ENCODE measurements at regions not wholly inside any gene's neighbourhood (a gene's known extent, or its start where the extent isn't known, plus 50 kb on each side); places are given as distances from the start of the nearest gene placed in this dataset.
"Not testable (repeated sequence)": the region's sequence is repeated elsewhere in the genome, so short reads cannot be mapped to it uniquely, and the experiment has no call there.

- peaks cover 18% of the 10 kb centered on the region for H3K27me3 Mint-ChIP-seq
- H3K4me3 Mint-ChIP-seq, H3K4me1 Mint-ChIP-seq, H3K9me3 Mint-ChIP-seq, CTCF ChIA-PET, DNase-seq, H3K27ac Mint-ChIP-seq, H3K36me3 Mint-ChIP-seq: not testable (repeated sequence)
Observed at GRCh38 chr2:47698436-47698972, 84.4 kb upstream of the MSH6 start.

- CTCF ChIA-PET, H3K4me3 Mint-ChIP-seq, H3K4me1 Mint-ChIP-seq, DNase-seq, H3K9me3 Mint-ChIP-seq, H3K36me3 Mint-ChIP-seq, H3K27ac Mint-ChIP-seq: not testable (repeated sequence)
- peaks cover 18% of the 10 kb centered on the region for H3K27me3 Mint-ChIP-seq
Observed at GRCh38 chr2:47697681-47698435, 85.1 kb upstream of the MSH6 start.

GRCh38 chr2:47697000-47697601 lies 85.8 kb upstream of the MSH6 start:
- H3K4me1 Mint-ChIP-seq, result no peaks in the 10 kb centered on the region
- no peak overlapping the region for H3K4me3 Mint-ChIP-seq
- H3K27ac Mint-ChIP-seq, result no peak overlapping the region
- H3K9me3 Mint-ChIP-seq, result no peaks in the 10 kb centered on the region
- no peak for DNase-seq
- CTCF ChIA-PET, result no interaction called here
- no peaks in the 10 kb centered on the region for H3K36me3 Mint-ChIP-seq
- peaks cover 23% of the 10 kb centered on the region for H3K27me3 Mint-ChIP-seq

- CTCF ChIA-PET, result no interaction called here
- Mint-ChIP-seq H3K4me1 (no peaks in the 10 kb centered on the region), H3K4me3 (no peak overlapping the region)
Observed at GRCh38 chr2:47696478-47696831, 86.5 kb upstream of the MSH6 start.

GRCh38 chr2:47695800-47696477 lies 87.0 kb upstream of the MSH6 start:
- no peaks in the 10 kb centered on the region for H3K4me1 Mint-ChIP-seq
- H3K36me3 Mint-ChIP-seq, result no peaks in the 10 kb centered on the region
- no peak overlapping the region for H3K4me3 Mint-ChIP-seq
- no peaks in the 10 kb centered on the region for H3K9me3 Mint-ChIP-seq
- H3K27ac Mint-ChIP-seq, result no peak overlapping the region
- CTCF ChIA-PET, result no interaction called here
- H3K27me3 Mint-ChIP-seq, result peaks cover 23% of the 10 kb centered on the region
- DNase-seq, result no peak

More at GRCh38 chr2:47696478-47696831, 86.5 kb upstream of the MSH6 start:
- Mint-ChIP-seq H3K27ac (no peak overlapping the region), H3K27me3 (peaks cover 23% of the 10 kb centered on the region), H3K36me3 (no peaks in the 10 kb centered on the region), H3K9me3 (no peaks in the 10 kb centered on the region)
- no peak for DNase-seq

- not testable (repeated sequence) for H3K4me3 Mint-ChIP-seq
Observed at GRCh38 chr2:47694451-47694850, 88.5 kb upstream of the MSH6 start.

GRCh38 chr2:47690706-47691325 lies 92.1 kb upstream of the MSH6 start:
- CTCF ChIA-PET, H3K4me3 Mint-ChIP-seq: not testable (repeated sequence)

More at GRCh38 chr2:47694451-47694850, 88.5 kb upstream of the MSH6 start:
- H3K36me3 Mint-ChIP-seq, H3K9me3 Mint-ChIP-seq, DNase-seq, H3K4me1 Mint-ChIP-seq, H3K27ac Mint-ChIP-seq, CTCF ChIA-PET: not testable (repeated sequence)
- H3K27me3 Mint-ChIP-seq, result peaks cover 23% of the 10 kb centered on the region

GRCh38 chr2:47690132-47690531 lies 92.8 kb upstream of the MSH6 start:
- Mint-ChIP-seq H3K27ac (no peak overlapping the region), H3K27me3 (peaks cover 15% of the 10 kb centered on the region), H3K4me1 (peaks cover 10% of the 10 kb centered on the region), H3K4me3 (no peak overlapping the region), H3K36me3 (no peaks in the 10 kb centered on the region), H3K9me3 (no peaks in the 10 kb centered on the region)
- no peak for DNase-seq
- CTCF ChIA-PET, result no interaction called here

More at GRCh38 chr2:47690706-47691325, 92.1 kb upstream of the MSH6 start:
- H3K9me3 Mint-ChIP-seq, H3K27ac Mint-ChIP-seq, H3K36me3 Mint-ChIP-seq, DNase-seq: not testable (repeated sequence)
- Mint-ChIP-seq H3K27me3 (peaks cover 19% of the 10 kb centered on the region), H3K4me1 (peaks cover 10% of the 10 kb centered on the region)

- H3K27me3 Mint-ChIP-seq, H3K36me3 Mint-ChIP-seq, H3K27ac Mint-ChIP-seq, H3K9me3 Mint-ChIP-seq, DNase-seq, CTCF ChIA-PET, H3K4me3 Mint-ChIP-seq: not testable (repeated sequence)
- H3K4me1 Mint-ChIP-seq, result peaks cover 10% of the 10 kb centered on the region
Observed at GRCh38 chr2:47689118-47689517, 93.8 kb upstream of the MSH6 start.

- Mint-ChIP-seq H3K9me3 (no peaks in the 10 kb centered on the region), H3K36me3 (no peaks in the 10 kb centered on the region), H3K4me3 (no peak overlapping the region), H3K27ac (no peak overlapping the region), H3K27me3 (peaks cover 4% of the 10 kb centered on the region), H3K4me1 (peaks cover 10% of the 10 kb centered on the region)
- CTCF ChIA-PET, result no interaction called here
- DNase-seq, result no peak
Observed at GRCh38 chr2:47688561-47688960, 94.4 kb upstream of the MSH6 start.

- no peak for DNase-seq
- Mint-ChIP-seq H3K4me1 (peaks cover 10% of the 10 kb centered on the region), H3K27me3 (peaks cover 4% of the 10 kb centered on the region), H3K36me3 (no peaks in the 10 kb centered on the region), H3K27ac (no peak overlapping the region), H3K4me3 (no peak overlapping the region), H3K9me3 (no peaks in the 10 kb centered on the region)
- CTCF ChIA-PET, result no interaction called here
Observed at GRCh38 chr2:47687856-47688255, 95.1 kb upstream of the MSH6 start.

- no peaks in the 10 kb centered on the region for H3K9me3 Mint-ChIP-seq
- CTCF ChIA-PET, result no interaction called here
- no peak overlapping the region for H3K27ac Mint-ChIP-seq
- no peak for DNase-seq
- H3K4me3 Mint-ChIP-seq, result no peak overlapping the region
- no peaks in the 10 kb centered on the region for H3K27me3 Mint-ChIP-seq
- H3K36me3 Mint-ChIP-seq, result no peaks in the 10 kb centered on the region
- H3K4me1 Mint-ChIP-seq, result peaks cover 10% of the 10 kb centered on the region
Observed at GRCh38 chr2:47686018-47686417, 96.9 kb upstream of the MSH6 start.

- no peaks in the 10 kb centered on the region for H3K4me1 Mint-ChIP-seq
- CTCF ChIA-PET, result no interaction called here
- H3K9me3 Mint-ChIP-seq, result no peaks in the 10 kb centered on the region
- no peak overlapping the region for H3K4me3 Mint-ChIP-seq
- no peaks in the 10 kb centered on the region for H3K36me3 Mint-ChIP-seq
- no peak overlapping the region for H3K27ac Mint-ChIP-seq
- DNase-seq, result no peak
- H3K27me3 Mint-ChIP-seq, result peaks cover 12% of the 10 kb centered on the region
Observed at GRCh38 chr2:47682216-47682749, 100.7 kb upstream of the MSH6 start.

- no peaks in the 10 kb centered on the region for H3K36me3 Mint-ChIP-seq
- CTCF ChIA-PET, result no interaction called here
- H3K27me3 Mint-ChIP-seq, result peaks cover 25% of the 10 kb centered on the region
- no peak overlapping the region for H3K27ac Mint-ChIP-seq
- no peaks in the 10 kb centered on the region for H3K9me3 Mint-ChIP-seq
- DNase-seq, result no peak
- H3K4me3 Mint-ChIP-seq, result no peak overlapping the region
- H3K4me1 Mint-ChIP-seq, result no peaks in the 10 kb centered on the region
Observed at GRCh38 chr2:47676261-47676926, 105.6 kb upstream of the KCNK12 start.

Measured in activated naive CD4-positive, alpha-beta T cell treated with anti-CD3 and anti-CD28 coated beads, Interleukin-2, amount 10 ng/mL, durations not matched to agents 7 days and 5 days (primary cell).